ENCODE measurements at regions not wholly inside any gene's neighbourhood (a gene's known extent, or its start where the extent isn't known, plus 50 kb on each side); places are given as distances from the start of the nearest gene placed in this dataset.

DNA sequence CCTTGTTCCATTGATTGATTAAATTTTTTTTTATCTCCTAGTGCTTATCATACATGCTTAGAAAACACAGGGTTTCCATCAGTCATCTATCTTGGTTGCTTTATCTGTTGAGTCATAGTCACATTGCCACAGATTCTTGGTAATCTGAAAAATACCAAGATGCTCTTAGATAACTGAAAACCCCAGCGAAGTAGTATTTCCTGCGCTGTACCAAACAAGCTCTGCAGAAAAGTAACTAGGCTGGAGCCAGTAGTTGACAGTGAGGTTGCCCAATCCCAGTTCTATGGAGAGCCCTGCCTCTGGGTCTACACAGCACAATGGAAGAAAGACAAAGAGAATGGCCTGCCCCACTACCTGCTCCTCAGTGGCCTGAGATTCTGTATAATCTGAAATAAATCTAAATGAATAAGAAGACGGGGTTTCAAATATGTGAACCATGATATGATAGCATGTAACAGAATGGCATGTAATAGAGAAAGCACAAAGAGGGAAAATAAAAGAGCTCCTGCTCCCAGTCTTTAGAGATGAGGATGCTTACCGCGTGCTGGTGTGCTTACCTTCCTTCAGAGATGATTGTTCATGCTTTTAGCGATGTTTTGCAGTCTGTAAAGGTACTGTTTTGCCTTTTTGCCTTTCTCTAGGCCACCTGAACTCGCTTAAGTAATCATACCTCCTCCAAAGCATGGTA, 55.3 kb upstream of the RAPGEF2 start:
- Histone ChIP-seq H3K27me3 (no peaks in the 10 kb centered on the region), H3K27ac (peak overlapping the region in 3 of 4 donors; percentile 56 to 63 (median 57)), H3K9me3 (no peaks in the 10 kb centered on the region), H3K4me1 (peaks cover 0 to 11% (median 0%) of the 10 kb centered on the region in 3 donors), H3K4me3 (peak overlapping the region in 1 of 2 donors; percentile 35), H3K36me3 (no peaks in the 10 kb centered on the region)
- ATAC-seq: no peak
- WGBS, 2 donors (ENCODE audit: low coverage in 1 of 2): 66 to 88% methylated on average over 5 to 6 of the region's 7 CpGs
- TF ChIP-seq, protein P1, sequence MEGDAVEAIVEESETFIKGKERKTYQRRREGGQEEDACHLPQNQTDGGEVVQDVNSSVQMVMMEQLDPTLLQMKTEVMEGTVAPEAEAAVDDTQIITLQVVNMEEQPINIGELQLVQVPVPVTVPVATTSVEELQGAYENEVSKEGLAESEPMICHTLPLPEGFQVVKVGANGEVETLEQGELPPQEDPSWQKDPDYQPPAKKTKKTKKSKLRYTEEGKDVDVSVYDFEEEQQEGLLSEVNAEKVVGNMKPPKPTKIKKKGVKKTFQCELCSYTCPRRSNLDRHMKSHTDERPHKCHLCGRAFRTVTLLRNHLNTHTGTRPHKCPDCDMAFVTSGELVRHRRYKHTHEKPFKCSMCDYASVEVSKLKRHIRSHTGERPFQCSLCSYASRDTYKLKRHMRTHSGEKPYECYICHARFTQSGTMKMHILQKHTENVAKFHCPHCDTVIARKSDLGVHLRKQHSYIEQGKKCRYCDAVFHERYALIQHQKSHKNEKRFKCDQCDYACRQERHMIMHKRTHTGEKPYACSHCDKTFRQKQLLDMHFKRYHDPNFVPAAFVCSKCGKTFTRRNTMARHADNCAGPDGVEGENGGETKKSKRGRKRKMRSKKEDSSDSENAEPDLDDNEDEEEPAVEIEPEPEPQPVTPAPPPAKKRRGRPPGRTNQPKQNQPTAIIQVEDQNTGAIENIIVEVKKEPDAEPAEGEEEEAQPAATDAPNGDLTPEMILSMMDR (IDR thresholded peaks at IDR 0.05): no peak
- TF ChIP-seq EP300 (IDR thresholded peaks at IDR 0.05) (no peak), POLR2A (IDR thresholded peaks at IDR 0.05) (no peak), POLR2AphosphoS5 (IDR thresholded peaks at IDR 0.05) (no peak)

DNA sequence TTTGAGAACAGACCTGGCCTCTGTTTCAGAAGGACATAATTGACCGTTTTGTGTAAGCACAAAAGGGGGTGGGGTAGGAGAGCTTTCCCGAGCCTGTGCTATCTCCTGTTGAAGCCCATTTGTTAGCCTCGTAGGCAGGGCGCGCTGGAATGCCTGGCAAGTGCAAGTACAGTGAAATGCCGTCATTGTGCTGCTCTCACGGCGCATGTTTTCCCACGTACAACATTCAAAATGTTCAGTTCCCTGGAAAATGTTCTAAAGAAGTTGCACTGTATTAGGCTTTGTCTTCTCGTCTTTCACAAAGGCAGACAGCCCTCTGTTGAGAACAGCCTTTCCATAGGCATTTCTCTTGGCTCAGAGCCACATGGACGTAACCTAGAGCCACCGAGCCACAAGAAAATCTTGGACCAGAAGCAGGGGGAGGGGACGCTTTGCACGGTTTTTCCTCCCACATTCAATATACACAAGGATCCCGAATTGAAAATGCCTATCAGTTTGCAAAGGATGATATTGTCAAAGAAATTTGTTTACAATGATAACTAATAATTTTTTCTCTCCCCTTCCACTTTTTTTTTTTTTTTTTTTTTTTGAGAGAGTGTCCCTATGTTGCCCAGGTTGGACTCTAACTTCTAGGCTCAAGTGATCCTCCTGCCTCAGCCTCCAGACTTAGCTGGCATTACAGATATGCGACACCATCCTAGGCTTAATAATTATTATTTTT, 54.6 kb upstream of the RAPGEF2 start:
- no peaks in the 10 kb centered on the region for H3K36me3 ChIP-seq
- no peaks in the 10 kb centered on the region for H3K9me3 ChIP-seq
- 11 to 13% methylated on average over 9 to 16 of the region's 16 CpGs for WGBS, 2 donors (ENCODE audit: low coverage in 1 of 2)
- ATAC-seq: peak; percentile 90
- H3K27me3 ChIP-seq: no peaks in the 10 kb centered on the region
- peak overlapping the region in 1 of 2 donors; percentile 35 for H3K4me3 ChIP-seq
- peak overlapping the region in 3 of 4 donors; percentile 56 to 63 (median 57) for H3K27ac ChIP-seq
- TF ChIP-seq EP300 (IDR thresholded peaks at IDR 0.05) (no peak), POLR2AphosphoS5 (IDR thresholded peaks at IDR 0.05) (peak; percentile 10), POLR2A (IDR thresholded peaks at IDR 0.05) (no peak)
- TF ChIP-seq, protein P1 (IDR thresholded peaks at IDR 0.05): peak in 1 of 4 experiments; percentile 14
- H3K4me1 ChIP-seq: peaks cover 0 to 11% (median 0%) of the 10 kb centered on the region in 3 donors

DNA sequence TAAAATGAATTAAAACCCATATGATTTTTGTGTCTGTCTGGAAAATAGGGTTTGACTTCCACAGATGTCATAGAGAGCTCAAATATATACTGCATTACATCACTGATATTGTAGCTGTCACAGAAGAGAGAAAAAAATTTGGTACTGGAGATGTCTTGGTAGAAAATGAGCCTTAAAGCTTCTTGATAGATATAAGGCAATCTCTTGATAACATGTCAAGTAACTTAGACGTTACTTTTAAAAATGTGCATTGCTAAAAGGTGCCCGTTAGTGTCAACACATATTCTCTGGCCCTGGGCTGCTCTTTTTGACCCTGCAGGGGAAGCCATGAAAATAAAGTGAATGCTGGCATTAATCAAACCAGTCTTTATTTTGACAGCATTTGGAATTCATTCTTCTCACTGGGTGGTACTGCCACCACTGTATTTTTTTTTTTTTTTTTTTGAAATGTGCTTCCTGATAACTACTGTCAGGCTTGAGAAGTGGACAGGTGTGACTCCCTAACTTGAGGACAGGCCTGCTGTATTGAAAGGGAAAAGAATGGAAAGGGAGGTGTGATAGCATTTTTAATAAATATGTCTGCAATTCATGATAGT, 53.0 kb upstream of the RAPGEF2 start:
- Histone ChIP-seq H3K36me3 (no peaks in the 10 kb centered on the region), H3K27me3 (no peaks in the 10 kb centered on the region), H3K4me3 (no peak overlapping the region), H3K9me3 (no peaks in the 10 kb centered on the region), H3K4me1 (peaks cover 0 to 11% (median 0%) of the 10 kb centered on the region in 3 donors), H3K27ac (no peak overlapping the region)
- TF ChIP-seq, protein P1 (IDR thresholded peaks at IDR 0.05): no peak
- TF ChIP-seq POLR2AphosphoS5 (IDR thresholded peaks at IDR 0.05) (no peak), EP300 (IDR thresholded peaks at IDR 0.05) (no peak), POLR2A (IDR thresholded peaks at IDR 0.05) (no peak)
- 74 to 89% methylated on average over 2 of the region's 2 CpGs for WGBS, 2 donors (ENCODE audit: low coverage in 1 of 2)
- no peak for ATAC-seq

DNA sequence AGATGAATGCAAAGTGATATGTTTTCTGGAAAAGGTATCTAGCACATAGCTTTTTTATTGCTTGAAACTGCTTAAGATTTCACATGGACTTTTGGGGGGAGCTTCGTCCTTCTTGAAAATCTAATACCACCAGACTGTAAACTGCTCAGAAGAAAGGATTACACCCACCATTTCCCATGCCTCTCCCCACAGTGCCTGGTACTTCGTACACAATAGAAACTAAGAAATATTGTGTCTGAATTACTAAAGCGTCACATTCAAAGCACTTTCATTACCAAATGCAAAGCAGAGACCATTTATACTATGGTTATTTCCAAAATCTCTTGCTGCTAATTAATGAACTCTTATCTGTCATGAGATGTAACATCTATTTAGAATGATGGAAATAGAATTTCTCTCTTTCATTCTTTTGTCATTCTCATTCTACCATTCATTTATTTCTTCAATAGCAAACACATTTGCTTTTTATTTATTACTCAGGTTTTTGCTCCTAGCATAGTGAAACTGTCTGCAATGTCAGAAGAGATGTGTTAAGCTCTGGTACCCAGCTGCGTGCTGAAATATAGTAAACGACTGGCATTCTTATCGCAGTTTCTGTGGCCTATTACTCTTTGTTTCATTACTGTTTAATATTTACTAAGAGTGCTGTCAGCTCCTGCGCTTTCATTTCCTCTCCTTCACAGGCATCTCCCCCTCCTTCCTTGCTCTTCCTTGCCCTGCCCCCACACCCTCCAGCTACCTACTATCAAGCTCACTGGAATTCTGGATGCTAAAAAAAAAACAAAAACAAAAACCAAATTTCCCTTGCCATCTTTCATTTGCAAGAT, 51.4 kb upstream of the RAPGEF2 start:
- TF ChIP-seq POLR2AphosphoS5 (IDR thresholded peaks at IDR 0.05) (no peak), POLR2A (IDR thresholded peaks at IDR 0.05) (no peak), EP300 (IDR thresholded peaks at IDR 0.05) (no peak)
- TF ChIP-seq, protein P1 (IDR thresholded peaks at IDR 0.05): no peak
- Histone ChIP-seq H3K4me1 (peaks cover 0 to 11% (median 0%) of the 10 kb centered on the region in 3 donors), H3K9me3 (no peaks in the 10 kb centered on the region), H3K36me3 (no peaks in the 10 kb centered on the region), H3K27me3 (no peaks in the 10 kb centered on the region), H3K4me3 (no peak overlapping the region), H3K27ac (no peak overlapping the region)
- ATAC-seq: no peak
- WGBS, 2 donors (ENCODE audit: low coverage in 1 of 2): 38 to 42% methylated on average over 5 to 7 of the region's 7 CpGs

Measured in gastroesophageal sphincter (tissue), 4 donors.